Left lung (tissue), 4 donors: ENCODE measurements at regions not wholly inside any gene's neighbourhood (a gene's known extent, or its start where the extent isn't known, plus 50 kb on each side); places are given as distances from the start of the nearest gene placed in this dataset.
A peak's percentile ranks its signal among the peaks of the same experiment; 100 is the strongest.

Experiments
- ATAC-seq: fragments of 200-7000 bp; cut with Tn5 transposase; one replicate; pipeline ENCODE4 v1.9.1; 2020; ENCODE audit warnings: moderate library complexity
- DNase-seq, 4 donors: peaks; one replicate each; pipeline ENCODE4 v3.0.0-alpha.2; 2013 to 2020
- H3K27ac ChIP-seq, 2 donors: fragments of 200-600 bp; sonication (generic) in 1 of 2; one replicate each; pipeline versions ENCODE4 v1.5.0 to v1.8.0; 2020 to 2021
- H3K27me3 ChIP-seq, 2 donors: fragments of 200-600 bp; sonication (generic) in 1 of 2; one replicate each; pipeline versions ENCODE4 v1.5.0 to v1.8.0; 2020 to 2021
- H3K36me3 ChIP-seq, 2 donors: fragments of 200-600 bp; sonication (generic) in 1 of 2; one replicate each; pipeline versions ENCODE4 v1.5.0 to v1.8.0; 2020 to 2021
- H3K4me1 ChIP-seq, 2 donors: fragments of 200-600 bp; one replicate each; pipeline ENCODE4 v1.8.0; 2021
- H3K4me3 ChIP-seq, 2 donors: fragments of 200-600 bp; sonication (generic) in 1 of 2; one replicate each; pipeline versions ENCODE4 v1.5.0 to v1.8.0; 2020 to 2021; ENCODE audit warnings: mild to moderate bottlenecking in 1 of 2
- H3K9me3 ChIP-seq, 2 donors: fragments of 200-600 bp; sonication (generic) in 1 of 2; one replicate each; pipeline versions ENCODE4 v1.5.0 to v1.8.0; 2020 to 2021
- intact Hi-C, 2 donors: fragments of 100-400 bp; cut with DNase I; formaldehyde crosslinking; loops; one replicate each; pipeline versions ENCODE4 v1.11.2 to v1.14.2; 2022
- TF ChIP-seq, protein P1 (sequence below), 2 donors: fragments of 200-600 bp; sonication (generic) in 1 of 2; IDR thresholded peaks; one replicate each; pipeline versions ENCODE4 v1.5.0 to v1.8.0; 2021; ENCODE audit warnings: antibody characterized with exemption in 2 of 2
- donor health status: DM: no; HTN: yes; CAD: no.
- donor health status: DM: no; HTN: no; CAD: no.

DNA sequence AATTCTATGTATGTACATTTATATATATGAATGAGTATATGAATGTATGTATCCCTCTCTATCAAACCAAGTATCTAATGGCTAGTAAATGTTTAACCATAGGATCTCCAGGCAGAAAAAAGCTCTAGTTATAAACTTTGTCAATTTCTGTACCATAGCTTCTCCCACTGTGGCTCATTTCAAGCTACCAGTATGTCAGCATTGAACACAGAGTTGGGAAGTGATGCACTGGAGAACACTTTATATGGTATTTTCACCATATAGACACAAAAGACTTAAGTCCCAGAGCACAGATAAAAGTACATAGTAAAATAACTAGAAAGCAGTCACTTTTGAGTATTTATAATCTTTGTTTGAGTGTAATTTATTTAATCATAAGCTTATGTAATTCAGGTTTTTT is 53.9 kb upstream of the ATP8A1 start:
- TF ChIP-seq, protein P1, sequence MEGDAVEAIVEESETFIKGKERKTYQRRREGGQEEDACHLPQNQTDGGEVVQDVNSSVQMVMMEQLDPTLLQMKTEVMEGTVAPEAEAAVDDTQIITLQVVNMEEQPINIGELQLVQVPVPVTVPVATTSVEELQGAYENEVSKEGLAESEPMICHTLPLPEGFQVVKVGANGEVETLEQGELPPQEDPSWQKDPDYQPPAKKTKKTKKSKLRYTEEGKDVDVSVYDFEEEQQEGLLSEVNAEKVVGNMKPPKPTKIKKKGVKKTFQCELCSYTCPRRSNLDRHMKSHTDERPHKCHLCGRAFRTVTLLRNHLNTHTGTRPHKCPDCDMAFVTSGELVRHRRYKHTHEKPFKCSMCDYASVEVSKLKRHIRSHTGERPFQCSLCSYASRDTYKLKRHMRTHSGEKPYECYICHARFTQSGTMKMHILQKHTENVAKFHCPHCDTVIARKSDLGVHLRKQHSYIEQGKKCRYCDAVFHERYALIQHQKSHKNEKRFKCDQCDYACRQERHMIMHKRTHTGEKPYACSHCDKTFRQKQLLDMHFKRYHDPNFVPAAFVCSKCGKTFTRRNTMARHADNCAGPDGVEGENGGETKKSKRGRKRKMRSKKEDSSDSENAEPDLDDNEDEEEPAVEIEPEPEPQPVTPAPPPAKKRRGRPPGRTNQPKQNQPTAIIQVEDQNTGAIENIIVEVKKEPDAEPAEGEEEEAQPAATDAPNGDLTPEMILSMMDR (IDR thresholded peaks at IDR 0.05), result no peak
- DNase-seq, result no peak
- Histone ChIP-seq H3K36me3 (no peaks in the 10 kb centered on the region), H3K27me3 (no peaks in the 10 kb centered on the region), H3K27ac (no peak overlapping the region), H3K4me1 (peaks cover 0 to 3% of the 10 kb centered on the region in 2 donors), H3K9me3 (no peaks in the 10 kb centered on the region), H3K4me3 (no peak overlapping the region)
- no peak for ATAC-seq
- intact Hi-C loops, result no loop called here

DNA sequence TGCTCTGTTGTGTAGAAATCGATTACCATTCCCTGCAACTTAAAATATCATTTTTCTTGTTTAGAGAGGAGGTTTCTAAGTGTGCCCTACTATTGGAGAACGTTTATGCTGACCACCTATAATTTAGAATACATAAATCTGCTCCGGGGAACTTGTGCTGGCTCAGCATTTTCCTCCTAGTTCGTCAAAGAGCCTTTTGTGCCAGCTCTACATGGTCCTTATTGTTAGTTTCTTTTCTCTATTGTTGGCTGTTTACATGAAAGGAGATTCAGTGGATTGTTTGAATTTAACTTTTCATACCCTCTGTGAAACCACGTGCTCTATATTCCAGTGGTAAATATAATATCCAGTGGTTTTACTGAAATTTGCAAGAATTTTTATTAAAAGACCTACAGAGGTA is 53.4 kb upstream of the ATP8A1 start:
- TF ChIP-seq, protein P1 (IDR thresholded peaks at IDR 0.05), result no peak
- Histone ChIP-seq H3K36me3 (no peaks in the 10 kb centered on the region), H3K4me3 (no peak overlapping the region), H3K4me1 (peaks cover 0 to 3% of the 10 kb centered on the region in 2 donors), H3K27me3 (no peaks in the 10 kb centered on the region), H3K27ac (no peak overlapping the region), H3K9me3 (no peaks in the 10 kb centered on the region)
- ATAC-seq (no peak), DNase-seq (no peak)
- intact Hi-C loops, result no loop called here

DNA sequence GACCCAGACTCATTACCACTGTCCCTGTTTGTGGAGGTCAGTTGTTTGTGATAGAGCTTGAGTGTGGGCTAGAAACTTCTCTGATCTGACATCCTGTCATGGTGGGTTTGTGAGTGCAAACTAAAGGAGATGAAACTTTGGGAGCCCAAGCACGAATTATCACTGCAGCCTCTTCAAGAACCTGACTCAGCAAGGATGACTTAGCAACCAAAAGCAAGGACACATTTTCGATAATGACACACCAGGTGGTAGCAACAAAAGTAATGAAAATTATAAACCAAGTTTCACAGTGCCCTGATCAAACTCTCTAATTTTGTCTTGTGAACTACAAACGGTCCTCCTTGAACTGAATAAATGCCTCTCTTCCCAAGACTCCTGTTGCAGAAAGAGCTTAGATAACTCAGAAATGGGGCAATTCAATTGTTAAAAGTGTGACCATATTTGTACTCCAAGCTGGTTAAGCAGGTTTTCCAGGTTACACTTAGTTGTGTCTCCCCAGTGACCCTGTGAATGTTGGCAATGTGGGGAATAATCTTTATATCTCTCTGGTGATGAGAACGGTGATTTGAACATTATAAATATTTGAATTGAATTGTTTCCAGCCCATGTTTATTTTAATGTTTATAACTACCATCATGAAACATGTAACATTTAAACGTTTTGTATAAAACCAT is 52.6 kb upstream of the ATP8A1 start:
- intact Hi-C loops, result no loop called here
- no peak overlapping the region for H3K4me3 ChIP-seq
- no peaks in the 10 kb centered on the region for H3K36me3 ChIP-seq
- TF ChIP-seq, protein P1 (IDR thresholded peaks at IDR 0.05), result no peak
- peaks cover 0 to 3% of the 10 kb centered on the region in 2 donors for H3K4me1 ChIP-seq
- peak in 1 of 4 donors; percentile 60 for DNase-seq
- ATAC-seq, result peak; percentile 72
- H3K27ac ChIP-seq, result no peak overlapping the region
- H3K27me3 ChIP-seq, result no peaks in the 10 kb centered on the region
- H3K9me3 ChIP-seq, result no peaks in the 10 kb centered on the region

DNA sequence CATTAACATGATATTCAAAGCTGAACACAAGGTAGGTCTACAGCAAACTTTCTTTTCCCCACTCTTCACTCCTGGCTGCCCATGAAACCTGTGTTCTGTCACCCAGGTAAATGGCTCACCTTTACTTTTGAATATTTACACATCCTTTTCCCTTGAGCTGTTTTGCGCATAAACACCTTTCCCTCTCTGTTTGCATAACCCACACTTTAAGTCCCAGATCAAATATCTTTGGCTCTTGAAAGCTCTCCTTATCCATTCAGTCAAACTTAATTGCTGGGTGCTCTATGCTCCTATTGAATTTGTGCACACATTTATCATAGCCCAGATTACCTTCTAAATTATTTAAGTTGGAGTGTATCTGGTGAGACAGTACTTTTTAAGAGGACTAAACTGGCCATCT is 51.7 kb upstream of the ATP8A1 start:
- no peak for DNase-seq
- TF ChIP-seq, protein P1 (IDR thresholded peaks at IDR 0.05), result no peak
- no peak overlapping the region for H3K27ac ChIP-seq

More for the DNA sequence above, 51.7 kb upstream of the ATP8A1 start:
- intact Hi-C loops, result no loop called here
- Histone ChIP-seq H3K27me3 (no peaks in the 10 kb centered on the region), H3K4me3 (no peak overlapping the region), H3K9me3 (no peaks in the 10 kb centered on the region), H3K4me1 (peaks cover 0 to 3% of the 10 kb centered on the region in 2 donors), H3K36me3 (no peaks in the 10 kb centered on the region)
- peak; percentile 88 for ATAC-seq
